ENCODE measurements at regions not wholly inside any gene's neighbourhood (a gene's known extent, or its start where the extent isn't known, plus 50 kb on each side); places are given as distances from the start of the nearest gene placed in this dataset.

DNA sequence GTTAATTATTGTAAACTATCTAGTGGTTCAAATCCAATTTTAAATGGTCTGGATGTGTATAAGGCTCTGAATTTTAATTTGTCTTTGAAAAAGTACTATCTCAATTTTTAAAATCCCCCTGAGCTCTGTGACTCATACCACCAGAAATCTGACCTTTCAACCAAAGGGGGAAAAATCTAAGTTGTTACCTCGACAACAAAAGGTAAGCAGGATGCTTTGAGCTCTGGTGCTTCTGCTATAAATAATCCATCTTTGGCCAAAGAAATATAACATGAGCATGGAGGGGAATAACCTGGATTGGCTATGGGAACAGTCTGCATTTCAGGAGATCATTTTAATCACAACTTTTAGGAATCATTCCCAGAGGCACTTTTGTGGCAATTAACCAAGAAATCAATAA, 76.3 kb upstream of the PCSK1 start:
- H3K4me3 ChIP-seq (ENCODE audit: low read depth, low read length), result no peak overlapping the region
- H3K27me3 ChIP-seq (replicated peaks), result no peaks in the 10 kb centered on the region
- TF ChIP-seq, protein P1, sequence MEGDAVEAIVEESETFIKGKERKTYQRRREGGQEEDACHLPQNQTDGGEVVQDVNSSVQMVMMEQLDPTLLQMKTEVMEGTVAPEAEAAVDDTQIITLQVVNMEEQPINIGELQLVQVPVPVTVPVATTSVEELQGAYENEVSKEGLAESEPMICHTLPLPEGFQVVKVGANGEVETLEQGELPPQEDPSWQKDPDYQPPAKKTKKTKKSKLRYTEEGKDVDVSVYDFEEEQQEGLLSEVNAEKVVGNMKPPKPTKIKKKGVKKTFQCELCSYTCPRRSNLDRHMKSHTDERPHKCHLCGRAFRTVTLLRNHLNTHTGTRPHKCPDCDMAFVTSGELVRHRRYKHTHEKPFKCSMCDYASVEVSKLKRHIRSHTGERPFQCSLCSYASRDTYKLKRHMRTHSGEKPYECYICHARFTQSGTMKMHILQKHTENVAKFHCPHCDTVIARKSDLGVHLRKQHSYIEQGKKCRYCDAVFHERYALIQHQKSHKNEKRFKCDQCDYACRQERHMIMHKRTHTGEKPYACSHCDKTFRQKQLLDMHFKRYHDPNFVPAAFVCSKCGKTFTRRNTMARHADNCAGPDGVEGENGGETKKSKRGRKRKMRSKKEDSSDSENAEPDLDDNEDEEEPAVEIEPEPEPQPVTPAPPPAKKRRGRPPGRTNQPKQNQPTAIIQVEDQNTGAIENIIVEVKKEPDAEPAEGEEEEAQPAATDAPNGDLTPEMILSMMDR (IDR thresholded peaks at IDR 0.05; ENCODE audit: low read depth, low read length, missing control alignments), result no peak
- H3K36me3 ChIP-seq (replicated peaks), result no peaks in the 10 kb centered on the region
- in situ Hi-C loops (cut with HindIII; ENCODE audit: low pct_ligation_motif_present, low sequenced_read_pairs), result no loop called here
- no peak for DNase-seq
- H3K27ac ChIP-seq, result peak overlapping the region; percentile 26

DNA sequence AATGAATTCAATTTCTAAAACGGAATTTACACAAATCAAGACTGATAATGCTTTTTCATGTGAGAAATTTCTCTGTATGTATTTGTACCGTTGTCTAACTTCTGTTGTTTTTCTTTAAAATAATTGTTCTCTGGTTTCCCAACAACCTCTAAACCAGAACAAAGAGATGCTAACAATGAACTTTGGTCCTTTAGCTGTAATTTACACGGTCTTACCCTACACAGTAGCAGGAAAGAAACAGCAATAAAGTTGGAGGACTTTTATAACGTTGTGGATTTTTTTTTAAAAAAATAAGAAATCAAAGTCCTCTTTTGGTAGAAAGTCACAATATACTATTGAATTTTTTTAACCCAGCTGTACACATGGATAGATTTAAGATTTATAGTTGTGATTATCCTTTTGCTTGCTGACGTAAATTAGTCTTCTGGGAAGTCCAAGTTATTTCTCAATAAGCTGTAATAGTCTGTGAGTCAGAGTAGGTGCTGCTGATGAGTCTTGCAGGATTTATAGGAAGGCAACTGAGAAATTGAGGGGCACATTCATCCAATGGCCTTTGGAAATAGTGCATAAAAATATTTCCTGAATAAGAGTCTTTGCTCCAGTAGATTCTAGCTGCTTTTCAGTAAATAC, 76.8 kb upstream of the PCSK1 start:
- peak overlapping the region; percentile 26 for H3K27ac ChIP-seq
- TF ChIP-seq, protein P1 (IDR thresholded peaks at IDR 0.05; ENCODE audit: low read depth, low read length, missing control alignments), result no peak
- H3K27me3 ChIP-seq (replicated peaks), result no peaks in the 10 kb centered on the region
- in situ Hi-C loops (cut with HindIII; ENCODE audit: low pct_ligation_motif_present, low sequenced_read_pairs), result no loop called here
- DNase-seq, result peak; percentile 41
- H3K4me3 ChIP-seq (ENCODE audit: low read depth, low read length), result no peak overlapping the region
- no peaks in the 10 kb centered on the region for H3K36me3 ChIP-seq (replicated peaks)

DNA sequence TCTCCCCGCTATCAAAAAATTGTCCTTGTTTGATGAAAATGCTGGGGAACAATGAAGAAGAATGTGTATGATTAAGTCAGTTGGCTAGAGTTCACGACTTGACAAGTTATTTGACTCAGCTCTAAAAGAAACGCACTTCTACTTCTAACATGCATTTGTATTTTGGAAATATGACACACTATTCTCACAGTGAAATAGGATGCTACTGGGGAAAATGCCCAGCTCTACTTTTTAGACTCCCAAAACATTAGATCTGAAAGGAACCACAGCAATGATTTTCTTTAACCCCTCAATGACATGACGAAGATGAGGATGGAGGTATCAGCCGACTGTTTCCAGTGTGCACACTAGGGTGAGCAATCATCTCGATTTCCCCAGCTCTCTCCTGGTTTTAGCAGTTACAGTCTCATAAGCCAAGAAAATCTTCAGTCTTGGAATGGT, 83.6 kb upstream of the PCSK1 start:
- H3K27me3 ChIP-seq (replicated peaks), result no peaks in the 10 kb centered on the region
- TF ChIP-seq, protein P1 (IDR thresholded peaks at IDR 0.05; ENCODE audit: low read depth, low read length, missing control alignments), result no peak
- H3K4me3 ChIP-seq (ENCODE audit: low read depth, low read length), result no peak overlapping the region
- no peak for DNase-seq
- no peak overlapping the region for H3K27ac ChIP-seq
- in situ Hi-C loops (cut with HindIII; ENCODE audit: low pct_ligation_motif_present, low sequenced_read_pairs), result no loop called here
- H3K36me3 ChIP-seq (replicated peaks), result no peaks in the 10 kb centered on the region

DNA sequence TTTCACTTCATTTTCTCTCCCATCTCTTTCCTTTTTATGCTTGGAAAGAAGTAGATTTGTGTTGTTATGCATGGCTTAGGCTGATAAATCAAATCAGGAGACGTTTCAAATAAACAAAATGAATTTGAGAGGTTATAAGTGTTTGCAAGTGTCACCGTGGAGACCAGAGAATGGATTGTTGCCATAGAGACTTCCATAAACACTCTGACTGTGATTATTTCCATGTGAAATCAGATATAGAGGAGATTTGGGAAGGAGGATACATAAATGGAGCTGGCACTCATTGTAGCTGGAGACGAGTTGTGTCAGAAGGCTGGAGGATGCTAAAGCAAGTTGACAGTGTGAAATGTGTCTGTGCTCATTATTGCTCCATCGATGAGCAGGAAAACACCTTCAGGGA, 84.2 kb upstream of the PCSK1 start:
- H3K27ac ChIP-seq, result no peak overlapping the region
- in situ Hi-C loops (cut with HindIII; ENCODE audit: low pct_ligation_motif_present, low sequenced_read_pairs), result no loop called here
- no peaks in the 10 kb centered on the region for H3K27me3 ChIP-seq (replicated peaks)
- TF ChIP-seq, protein P1 (IDR thresholded peaks at IDR 0.05; ENCODE audit: low read depth, low read length, missing control alignments), result no peak
- H3K4me3 ChIP-seq (ENCODE audit: low read depth, low read length), result no peak overlapping the region
- peak; percentile 4 for DNase-seq
- no peaks in the 10 kb centered on the region for H3K36me3 ChIP-seq (replicated peaks)

DNA sequence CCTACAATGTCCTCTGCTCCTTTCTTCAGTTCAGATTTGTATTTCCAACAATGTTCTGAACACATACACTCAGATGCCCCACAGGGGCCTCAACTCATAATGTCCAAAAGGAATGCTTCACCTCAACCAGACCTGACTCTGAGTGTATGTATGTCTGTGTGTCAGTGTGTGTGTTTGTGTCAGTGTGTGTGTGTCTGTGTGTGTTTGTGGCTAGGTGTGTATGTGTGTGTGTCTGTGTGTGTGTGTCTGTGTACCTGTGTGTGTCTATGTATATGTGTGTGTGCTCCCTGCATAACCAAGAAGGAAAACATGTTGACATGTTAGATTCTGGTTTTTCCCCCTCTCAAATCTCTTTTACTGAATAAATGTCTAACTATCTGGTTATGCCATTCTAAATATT, 87.3 kb upstream of the PCSK1 start:
- no peaks in the 10 kb centered on the region for H3K27me3 ChIP-seq (replicated peaks)
- in situ Hi-C loops (cut with HindIII; ENCODE audit: low pct_ligation_motif_present, low sequenced_read_pairs), result no loop called here
- TF ChIP-seq, protein P1 (IDR thresholded peaks at IDR 0.05; ENCODE audit: low read depth, low read length, missing control alignments), result no peak
- H3K36me3 ChIP-seq (replicated peaks), result no peaks in the 10 kb centered on the region
- no peak for DNase-seq
- H3K4me3 ChIP-seq (ENCODE audit: low read depth, low read length), result no peak overlapping the region
- no peak overlapping the region for H3K27ac ChIP-seq

Data from brain microvascular endothelial cell (primary cell).